ENCODE measurements at regions not wholly inside any gene's neighbourhood (a gene's known extent, or its start where the extent isn't known, plus 50 kb on each side); places are given as distances from the start of the nearest gene placed in this dataset.

- TF ChIP-seq, protein P1, sequence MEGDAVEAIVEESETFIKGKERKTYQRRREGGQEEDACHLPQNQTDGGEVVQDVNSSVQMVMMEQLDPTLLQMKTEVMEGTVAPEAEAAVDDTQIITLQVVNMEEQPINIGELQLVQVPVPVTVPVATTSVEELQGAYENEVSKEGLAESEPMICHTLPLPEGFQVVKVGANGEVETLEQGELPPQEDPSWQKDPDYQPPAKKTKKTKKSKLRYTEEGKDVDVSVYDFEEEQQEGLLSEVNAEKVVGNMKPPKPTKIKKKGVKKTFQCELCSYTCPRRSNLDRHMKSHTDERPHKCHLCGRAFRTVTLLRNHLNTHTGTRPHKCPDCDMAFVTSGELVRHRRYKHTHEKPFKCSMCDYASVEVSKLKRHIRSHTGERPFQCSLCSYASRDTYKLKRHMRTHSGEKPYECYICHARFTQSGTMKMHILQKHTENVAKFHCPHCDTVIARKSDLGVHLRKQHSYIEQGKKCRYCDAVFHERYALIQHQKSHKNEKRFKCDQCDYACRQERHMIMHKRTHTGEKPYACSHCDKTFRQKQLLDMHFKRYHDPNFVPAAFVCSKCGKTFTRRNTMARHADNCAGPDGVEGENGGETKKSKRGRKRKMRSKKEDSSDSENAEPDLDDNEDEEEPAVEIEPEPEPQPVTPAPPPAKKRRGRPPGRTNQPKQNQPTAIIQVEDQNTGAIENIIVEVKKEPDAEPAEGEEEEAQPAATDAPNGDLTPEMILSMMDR (IDR thresholded peaks at IDR 0.05; ENCODE audit: poor library complexity, severe bottlenecking), result no peak
- no peak for TF ChIP-seq REST (IDR thresholded peaks at IDR 0.05; ENCODE audit: borderline replicate concordance)
- no peak for TF ChIP-seq EP300 (conservative IDR thresholded peaks at IDR 0.05; ENCODE audit: poor library complexity, severe bottlenecking)
- no peak for TF ChIP-seq SMC3 (conservative IDR thresholded peaks at IDR 0.05; ENCODE audit: poor library complexity)
- no peak for TF ChIP-seq EZH2 (IDR thresholded peaks at IDR 0.05; ENCODE audit: borderline replicate concordance, insufficient read depth, low read length, poor library complexity, severe bottlenecking)
- TF ChIP-seq POLR2AphosphoS5 (IDR thresholded peaks at IDR 0.05), result no peak
- no peak for TF ChIP-seq RAD21 (conservative IDR thresholded peaks at IDR 0.05)
Observed at GRCh38 chr1:60818969-60819701, 263.2 kb upstream of the NFIA start.
